ENCODE measurements at regions not wholly inside any gene's neighbourhood (a gene's known extent, or its start where the extent isn't known, plus 50 kb on each side); places are given as distances from the start of the nearest gene placed in this dataset.
"Not testable (repeated sequence)": the region's sequence is repeated elsewhere in the genome, so short reads cannot be mapped to it uniquely, and the experiment has no call there.

- no peak for DNase-seq
These were observed 119.0 kb downstream of the TNFSF18 start for GRCh38 chr1:172931761-172932160.

GRCh38 chr1:172932981-172933380 is 117.8 kb downstream of the TNFSF18 start:
- DNase-seq: no peak

- DNase-seq: no peak
These were observed 116.4 kb downstream of the TNFSF18 start for GRCh38 chr1:172934417-172934762.

- no peak for DNase-seq
These were observed 115.6 kb downstream of the TNFSF18 start for GRCh38 chr1:172935062-172935592.

GRCh38 chr1:172936088-172936645 is 114.6 kb downstream of the TNFSF18 start:
- no peak for DNase-seq

GRCh38 chr1:172938681-172939080 is 112.1 kb downstream of the TNFSF18 start:
- no peak for DNase-seq

- DNase-seq: no peak
These were observed 111.3 kb downstream of the TNFSF18 start for GRCh38 chr1:172939475-172939874.

- no peak for DNase-seq
These were observed 110.4 kb downstream of the TNFSF18 start for GRCh38 chr1:172940174-172940855.

- no peak for DNase-seq
These were observed 109.3 kb downstream of the TNFSF18 start for GRCh38 chr1:172941471-172941870.

- no peak for DNase-seq
These were observed 108.8 kb downstream of the TNFSF18 start for GRCh38 chr1:172941945-172942344.

GRCh38 chr1:172943138-172943537 is 107.6 kb downstream of the TNFSF18 start:
- DNase-seq: not testable (repeated sequence)

GRCh38 chr1:172944931-172945330 is 105.8 kb downstream of the TNFSF18 start:
- DNase-seq: no peak

- no peak for DNase-seq
These were observed 103.8 kb downstream of the TNFSF18 start for GRCh38 chr1:172946814-172947507.

- peak in 1 of 2 experiments; percentile 41 for DNase-seq
These were observed 102.3 kb downstream of the TNFSF18 start for GRCh38 chr1:172948457-172948856.

- no peak for DNase-seq
These were observed 101.6 kb downstream of the TNFSF18 start for GRCh38 chr1:172949096-172949495.

GRCh38 chr1:172950528-172950927 is 100.2 kb downstream of the TNFSF18 start:
- DNase-seq: no peak

- DNase-seq: no peak
These were observed 98.9 kb downstream of the TNFSF18 start for GRCh38 chr1:172951730-172952365.

GRCh38 chr1:172952516-172952915 is 98.2 kb downstream of the TNFSF18 start:
- no peak for DNase-seq

- no peak for DNase-seq
These were observed 96.1 kb downstream of the TNFSF18 start for GRCh38 chr1:172954476-172955150.

GRCh38 chr1:172955161-172955815 is 95.5 kb downstream of the TNFSF18 start:
- no peak for DNase-seq

GRCh38 chr1:172956871-172957270 is 93.9 kb downstream of the TNFSF18 start:
- no peak for DNase-seq

GRCh38 chr1:172957491-172957890 is 93.2 kb downstream of the TNFSF18 start:
- DNase-seq: no peak

Data from activated T-cell treated with anti-CD3 and anti-CD28 coated beads, Interleukin-2, amount 50 U/mL, for 48 hours (primary cell).